ENCODE measurements at regions not wholly inside any gene's neighbourhood (a gene's known extent, or its start where the extent isn't known, plus 50 kb on each side); places are given as distances from the start of the nearest gene placed in this dataset.

GRCh38 chr1:20426923-20427322 is 59.1 kb downstream of the CAMK2N1 start (continued):
- TF ChIP-seq CTCF (IDR thresholded peaks at IDR 0.05) = no peak
- no peak for TF ChIP-seq MEF2A (IDR thresholded peaks at IDR 0.05; ENCODE audit: borderline replicate concordance, low read depth)
- no peak for TF ChIP-seq GABPA (IDR thresholded peaks at IDR 0.05; ENCODE audit: low read depth)
- TF ChIP-seq FOXJ3 (CRISPR knock-in tag; IDR thresholded peaks at IDR 0.05) = no peak
- no peak for TF ChIP-seq POLR2AphosphoS5 (IDR thresholded peaks at IDR 0.05; ENCODE audit: low read depth, low read length)
- TF ChIP-seq MXI1 (IDR thresholded peaks at IDR 0.05; ENCODE audit: low read depth, low read length) = no peak
- no peak for TF ChIP-seq TEAD4 (IDR thresholded peaks at IDR 0.05; ENCODE audit: borderline replicate concordance, insufficient read depth)
- no peak for TF ChIP-seq TAF1 (IDR thresholded peaks at IDR 0.05; ENCODE audit: borderline replicate concordance, low read depth, low read length)
- TF ChIP-seq RXRA (IDR thresholded peaks at IDR 0.05; ENCODE audit: borderline replicate concordance, low read depth) = no peak
- TF ChIP-seq EZH2phosphoT487 (IDR thresholded peaks at IDR 0.05; ENCODE audit: borderline replicate concordance, low read depth) = no peak
- no peak for TF ChIP-seq IRF3 (IDR thresholded peaks at IDR 0.05; ENCODE audit: low read depth, low read length)
- TF ChIP-seq RFX5 (IDR thresholded peaks at IDR 0.05; ENCODE audit: low read length) = no peak
- no peak for TF ChIP-seq NFIC (IDR thresholded peaks at IDR 0.05; ENCODE audit: borderline replicate concordance)
- TF ChIP-seq FOSL2 (IDR thresholded peaks at IDR 0.05; ENCODE audit: borderline replicate concordance, low read depth) = peak; percentile 79; the same call in 1 of the 2 replicates

- H3K79me2 ChIP-seq (ENCODE audit: insufficient read depth) = no peaks in the 10 kb centered on the region
- no peak for DNase-seq
- H4K20me1 ChIP-seq (ENCODE audit: insufficient read depth) = no peaks in the 10 kb centered on the region
- H3K9ac ChIP-seq = no peak overlapping the region
- 70% methylated on average over 3 of the region's 4 CpGs for WGBS (ENCODE audit: low lambda C conversion rate)
- peaks cover 21% of the 10 kb centered on the region for H3K9me3 ChIP-seq
- no peaks in the 10 kb centered on the region; a peak in 2 of 4 replicates for H3K4me1 ChIP-seq (ENCODE audit: control insufficient read depth in 1 of 2, insufficient read depth in 2 of 2, low read depth in 1 of 2, low read length in 1 of 2)
- ChIA-PET POLR2A (no interaction called here), CTCF (interaction anchor here (1.0 to 2.2 kb wide), 7 partner anchors 49 to 214 kb away, joined by 3 to 7 read pairs (median 4); no protein-coding TSS in a partner anchor)
- H3K27ac ChIP-seq (ENCODE audit: low read depth in 2 of 2, low read length in 1 of 2) = peak overlapping the region in 1 of 2 experiments; percentile 65; a peak in 1 of 4 replicates
- no peak overlapping the region for H3K4me3 ChIP-seq (ENCODE audit: low read depth in 2 of 2, low read length in 1 of 2)
- H3F3A ChIP-seq (replicated peaks; ENCODE audit: insufficient read depth) = peaks cover 10% of the 10 kb centered on the region
- H3K36me3 ChIP-seq (replicated peaks in 1 of 2; ENCODE audit: control insufficient read depth in 1 of 2, insufficient read depth in 2 of 2, low read length in 1 of 2) = no peaks in the 10 kb centered on the region
- H3K27me3 ChIP-seq (ENCODE audit: insufficient read depth) = no peaks in the 10 kb centered on the region
- H3K4me2 ChIP-seq = peak overlapping the region; percentile 51; the same call in 1 of the 2 replicates
- H3K9me2 ChIP-seq = no peaks in the 10 kb centered on the region
- H2AFZ ChIP-seq (ENCODE audit: low read depth) = no peak overlapping the region
- TF ChIP-seq FOXJ3 (CRISPR knock-in tag; IDR thresholded peaks at IDR 0.05) (no peak), RXRA (IDR thresholded peaks at IDR 0.05; ENCODE audit: borderline replicate concordance, low read depth) (no peak), JUND (IDR thresholded peaks at IDR 0.05) (no peak), ELF1 (IDR thresholded peaks at IDR 0.05) (no peak), TCF12 (IDR thresholded peaks at IDR 0.05) (no peak), FOSL2 (IDR thresholded peaks at IDR 0.05; ENCODE audit: borderline replicate concordance, low read depth) (no peak), EP300 (IDR thresholded peaks at IDR 0.05; ENCODE audit: borderline replicate concordance in 1 of 2, low read depth in 1 of 2, low read length in 1 of 2) (no peak), RAD21 (IDR thresholded peaks at IDR 0.05; ENCODE audit: low read length) (no peak), NFIC (IDR thresholded peaks at IDR 0.05; ENCODE audit: borderline replicate concordance) (no peak), MXI1 (IDR thresholded peaks at IDR 0.05; ENCODE audit: low read depth, low read length) (no peak), SMC3 (IDR thresholded peaks at IDR 0.05; ENCODE audit: low read depth, low read length) (no peak), MEF2A (IDR thresholded peaks at IDR 0.05; ENCODE audit: borderline replicate concordance, low read depth) (no peak), YY1 (IDR thresholded peaks at IDR 0.05; ENCODE audit: low read depth) (no peak), FOXM1 (IDR thresholded peaks at IDR 0.05; ENCODE audit: low read depth) (no peak), USF1 (IDR thresholded peaks at IDR 0.05; ENCODE audit: borderline replicate concordance, low read depth) (no peak)
These were observed 59.6 kb downstream of the CAMK2N1 start for GRCh38 chr1:20426371-20426770.
